ENCODE measurements at regions not wholly inside any gene's neighbourhood (a gene's known extent, or its start where the extent isn't known, plus 50 kb on each side); places are given as distances from the start of the nearest gene placed in this dataset.
A peak's percentile ranks its signal among the peaks of the same experiment; 100 is the strongest.

DNA sequence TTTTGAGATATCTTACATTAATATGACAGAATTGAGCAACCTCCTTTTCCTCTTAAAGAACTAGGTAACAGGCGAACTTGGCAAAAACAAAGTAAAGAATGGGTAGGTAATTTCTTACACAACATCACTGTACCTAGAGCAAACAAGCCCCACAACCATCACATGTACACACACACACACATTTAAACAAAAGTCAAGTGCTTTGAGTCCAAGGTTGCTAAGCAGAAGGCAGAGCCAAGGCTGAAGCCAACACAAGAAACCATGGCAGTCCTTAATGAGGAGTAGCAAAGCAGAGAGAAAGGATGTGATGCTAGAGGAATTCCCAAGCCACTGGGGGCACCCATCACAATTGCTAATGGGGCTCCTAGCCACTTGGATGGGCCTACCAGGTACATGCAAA lies 164.1 kb downstream of the PAX3 start:
- H3K79me2 ChIP-seq (ENCODE audit: control insufficient read depth, insufficient read depth, low read length): no peaks in the 10 kb centered on the region
- H3K4me3 ChIP-seq (replicated peaks in 1 of 4; ENCODE audit: control extremely low read depth in 1 of 4, insufficient read depth in 1 of 4, low read depth in 3 of 4, low read length in 4 of 4): no peak overlapping the region
- H3K9ac ChIP-seq (ENCODE audit: insufficient read depth, low read length): no peak overlapping the region
- no peak overlapping the region for H3K4me2 ChIP-seq (ENCODE audit: extremely low read depth, insufficient read depth, low read length)
- no peaks in the 10 kb centered on the region for H3K4me1 ChIP-seq (ENCODE audit: control insufficient read depth, extremely low read depth, insufficient read depth, low read length)
- no peak for DNase-seq (ENCODE audit: low read depth in 2 of 2)
- TF ChIP-seq, protein P1, sequence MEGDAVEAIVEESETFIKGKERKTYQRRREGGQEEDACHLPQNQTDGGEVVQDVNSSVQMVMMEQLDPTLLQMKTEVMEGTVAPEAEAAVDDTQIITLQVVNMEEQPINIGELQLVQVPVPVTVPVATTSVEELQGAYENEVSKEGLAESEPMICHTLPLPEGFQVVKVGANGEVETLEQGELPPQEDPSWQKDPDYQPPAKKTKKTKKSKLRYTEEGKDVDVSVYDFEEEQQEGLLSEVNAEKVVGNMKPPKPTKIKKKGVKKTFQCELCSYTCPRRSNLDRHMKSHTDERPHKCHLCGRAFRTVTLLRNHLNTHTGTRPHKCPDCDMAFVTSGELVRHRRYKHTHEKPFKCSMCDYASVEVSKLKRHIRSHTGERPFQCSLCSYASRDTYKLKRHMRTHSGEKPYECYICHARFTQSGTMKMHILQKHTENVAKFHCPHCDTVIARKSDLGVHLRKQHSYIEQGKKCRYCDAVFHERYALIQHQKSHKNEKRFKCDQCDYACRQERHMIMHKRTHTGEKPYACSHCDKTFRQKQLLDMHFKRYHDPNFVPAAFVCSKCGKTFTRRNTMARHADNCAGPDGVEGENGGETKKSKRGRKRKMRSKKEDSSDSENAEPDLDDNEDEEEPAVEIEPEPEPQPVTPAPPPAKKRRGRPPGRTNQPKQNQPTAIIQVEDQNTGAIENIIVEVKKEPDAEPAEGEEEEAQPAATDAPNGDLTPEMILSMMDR (conservative IDR thresholded peaks at IDR 0.05 in 1 of 2, IDR thresholded peaks at IDR 0.05 in 1 of 2; ENCODE audit: low read depth in 1 of 2, low read length in 2 of 2): no peak
- no peak for TF ChIP-seq EZH2 (IDR thresholded peaks at IDR 0.05; ENCODE audit: low read length, missing control alignments)
- H2AFZ ChIP-seq (ENCODE audit: low read length): no peak overlapping the region
- no peaks in the 10 kb centered on the region for H4K20me1 ChIP-seq (ENCODE audit: control insufficient read depth, extremely low read depth, insufficient read depth, low read length)
- no peaks in the 10 kb centered on the region for H3K27me3 ChIP-seq (ENCODE audit: control insufficient read depth, insufficient read depth, low read length)
- H3K9me3 ChIP-seq (ENCODE audit: control insufficient read depth, insufficient read depth, low read depth, low read length): no peaks in the 10 kb centered on the region
- H3K36me3 ChIP-seq (ENCODE audit: control insufficient read depth, insufficient read depth, low read length): no peaks in the 10 kb centered on the region
- no peak overlapping the region for H3K27ac ChIP-seq (ENCODE audit: insufficient read depth, low read length)

DNA sequence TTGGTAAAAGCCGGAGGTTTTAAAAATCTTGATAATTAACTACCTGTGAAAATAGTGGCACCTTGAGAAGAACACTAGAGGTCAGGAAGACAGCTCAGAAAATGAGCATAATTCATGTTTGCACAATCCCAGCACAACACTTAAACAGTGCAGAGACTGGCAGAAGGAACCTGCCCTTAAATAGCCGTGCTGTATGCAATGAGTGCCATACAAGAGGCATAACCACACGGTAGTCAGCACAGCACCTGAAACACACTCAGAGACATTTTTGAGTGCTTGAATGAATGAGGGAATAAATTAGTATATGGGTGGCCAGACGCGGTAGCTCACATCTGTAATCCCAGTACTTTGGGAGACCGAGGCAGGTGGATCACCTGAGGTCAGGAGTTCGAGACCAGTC lies 164.9 kb downstream of the PAX3 start:
- DNase-seq (ENCODE audit: low read depth in 2 of 2): no peak
- Histone ChIP-seq H4K20me1 (ENCODE audit: control insufficient read depth, extremely low read depth, insufficient read depth, low read length) (no peaks in the 10 kb centered on the region), H3K36me3 (ENCODE audit: control insufficient read depth, insufficient read depth, low read length) (no peaks in the 10 kb centered on the region), H3K9me3 (ENCODE audit: control insufficient read depth, insufficient read depth, low read depth, low read length) (no peaks in the 10 kb centered on the region), H3K4me3 (replicated peaks in 1 of 4; ENCODE audit: control extremely low read depth in 1 of 4, insufficient read depth in 1 of 4, low read depth in 3 of 4, low read length in 4 of 4) (no peak overlapping the region), H3K4me1 (ENCODE audit: control insufficient read depth, extremely low read depth, insufficient read depth, low read length) (no peaks in the 10 kb centered on the region), H3K79me2 (ENCODE audit: control insufficient read depth, insufficient read depth, low read length) (no peaks in the 10 kb centered on the region), H3K4me2 (ENCODE audit: extremely low read depth, insufficient read depth, low read length) (no peak overlapping the region), H3K9ac (ENCODE audit: insufficient read depth, low read length) (no peak overlapping the region), H3K27ac (ENCODE audit: insufficient read depth, low read length) (no peak overlapping the region), H3K27me3 (ENCODE audit: control insufficient read depth, insufficient read depth, low read length) (no peaks in the 10 kb centered on the region), H2AFZ (ENCODE audit: low read length) (no peak overlapping the region)
- TF ChIP-seq EZH2 (IDR thresholded peaks at IDR 0.05; ENCODE audit: low read length, missing control alignments): no peak
- TF ChIP-seq, protein P1 (conservative IDR thresholded peaks at IDR 0.05 in 1 of 2, IDR thresholded peaks at IDR 0.05 in 1 of 2; ENCODE audit: low read depth in 1 of 2, low read length in 2 of 2): no peak

DNA sequence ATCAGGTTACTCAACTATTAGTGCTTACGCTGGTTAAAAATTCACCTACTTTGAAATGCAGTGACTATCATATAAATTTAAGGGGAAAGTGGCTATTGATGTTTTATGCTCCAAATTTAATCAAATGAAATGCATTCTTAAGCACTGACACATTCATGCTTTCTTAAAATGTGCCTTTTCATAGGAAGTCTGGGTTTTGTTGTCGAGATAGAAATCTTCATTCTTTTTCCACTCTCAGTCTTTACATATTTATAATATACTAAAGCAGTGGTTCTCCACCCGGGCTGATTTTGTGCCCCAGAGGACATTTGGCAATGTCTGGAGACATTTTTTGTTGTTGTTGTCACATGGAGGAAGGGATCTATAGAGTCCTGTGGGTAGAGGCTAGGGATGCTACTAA lies 167.9 kb downstream of the PAX3 start:
- no peaks in the 10 kb centered on the region for H4K20me1 ChIP-seq (ENCODE audit: control insufficient read depth, extremely low read depth, insufficient read depth, low read length)
- no peak overlapping the region for H3K4me2 ChIP-seq (ENCODE audit: extremely low read depth, insufficient read depth, low read length)
- H3K36me3 ChIP-seq (ENCODE audit: control insufficient read depth, insufficient read depth, low read length): no peaks in the 10 kb centered on the region
- H3K79me2 ChIP-seq (ENCODE audit: control insufficient read depth, insufficient read depth, low read length): no peaks in the 10 kb centered on the region
- no peaks in the 10 kb centered on the region for H3K4me1 ChIP-seq (ENCODE audit: control insufficient read depth, extremely low read depth, insufficient read depth, low read length)
- no peaks in the 10 kb centered on the region for H3K9me3 ChIP-seq (ENCODE audit: control insufficient read depth, insufficient read depth, low read depth, low read length)
- no peaks in the 10 kb centered on the region for H3K27me3 ChIP-seq (ENCODE audit: control insufficient read depth, insufficient read depth, low read length)
- no peak overlapping the region for H3K9ac ChIP-seq (ENCODE audit: insufficient read depth, low read length)
- no peak overlapping the region for H2AFZ ChIP-seq (ENCODE audit: low read length)
- no peak overlapping the region for H3K27ac ChIP-seq (ENCODE audit: insufficient read depth, low read length)
- H3K4me3 ChIP-seq (replicated peaks in 1 of 4; ENCODE audit: control extremely low read depth in 1 of 4, insufficient read depth in 1 of 4, low read depth in 3 of 4, low read length in 4 of 4): no peak overlapping the region
- DNase-seq (ENCODE audit: low read depth in 2 of 2): peak in 1 of 2 donors; percentile 8
- TF ChIP-seq, protein P1 (conservative IDR thresholded peaks at IDR 0.05 in 1 of 2, IDR thresholded peaks at IDR 0.05 in 1 of 2; ENCODE audit: low read depth in 1 of 2, low read length in 2 of 2): no peak
- no peak for TF ChIP-seq EZH2 (IDR thresholded peaks at IDR 0.05; ENCODE audit: low read length, missing control alignments)
